KMS-11 (cell line): ENCODE measurements at regions not wholly inside any gene's neighbourhood (a gene's known extent, or its start where the extent isn't known, plus 50 kb on each side); places are given as distances from the start of the nearest gene placed in this dataset.

Experiments
- H2AFZ ChIP-seq: fragments of 200-600 bp; sonication (generic); 2 replicates; pipeline ENCODE4 v1.6.1; 2016; ENCODE audit warnings: antibody characterized with exemption, mixed run types, low read depth
- H3K27ac ChIP-seq: fragments of 200-600 bp; sonication (generic); 2 replicates; pipeline ENCODE4 v1.6.1; 2016; ENCODE audit warnings: mild to moderate bottlenecking, mixed run types
- H3K27me3 ChIP-seq: fragments of 200-600 bp; sonication (generic); 2 replicates; pipeline ENCODE4 v1.6.1; 2017; ENCODE audit warnings: mild to moderate bottlenecking, low read depth, mixed run types, moderate library complexity; ENCODE audit not compliant: insufficient read depth
- H3K36me3 ChIP-seq: fragments of 200-600 bp; sonication (generic); 2 replicates; pipeline ENCODE4 v1.6.1; 2017; ENCODE audit warnings: mild to moderate bottlenecking, mixed run types; ENCODE audit not compliant: insufficient read depth
- H3K4me1 ChIP-seq: fragments of 200-600 bp; sonication (generic); 2 replicates; pipeline ENCODE4 v1.6.1; 2016; ENCODE audit warnings: mild to moderate bottlenecking, low read depth, mixed run types; ENCODE audit not compliant: poor library complexity, severe bottlenecking
- H3K4me2 ChIP-seq: fragments of 200-600 bp; sonication (generic); 2 replicates; pipeline ENCODE4 v1.7.0; 2016; ENCODE audit warnings: mild to moderate bottlenecking, mixed run types
- H3K4me3 ChIP-seq: fragments of 200-600 bp; sonication (generic); IDR thresholded peaks from 2 replicates; pipeline ENCODE4 v1.6.1; 2017; ENCODE audit warnings: low read depth, low read length, mixed read lengths; ENCODE audit not compliant: insufficient read depth
- H3K79me2 ChIP-seq: fragments of 200-600 bp; sonication (generic); 2 replicates; pipeline ENCODE4 v1.6.1; 2016; ENCODE audit warnings: low read depth, mixed run types; ENCODE audit not compliant: insufficient read depth
- H3K9ac ChIP-seq: fragments of 200-600 bp; sonication (generic); 2 replicates; pipeline ENCODE4 v1.6.1; 2016; ENCODE audit warnings: mild to moderate bottlenecking, mixed run types
- H4K20me1 ChIP-seq: fragments of 200-600 bp; sonication (generic); 2 replicates; pipeline ENCODE4 v1.6.1; 2016; ENCODE audit warnings: mild to moderate bottlenecking, mixed run types; ENCODE audit not compliant: insufficient read depth
- CTCF ChIP-seq: fragments of 200-600 bp; sonication (generic); conservative IDR thresholded peaks from 2 replicates; pipeline ENCODE4 v1.6.1; 2017; ENCODE audit warnings: low read depth, mild to moderate bottlenecking, antibody characterized with exemption, low read length, moderate library complexity, mixed read lengths

- no peaks in the 10 kb centered on the region for H3K27me3 ChIP-seq
These were observed 204.0 kb upstream of the NECTIN1 start for GRCh38 chr11:119932828-119933562.

GRCh38 chr11:119928047-119928446 is 199.0 kb upstream of the NECTIN1 start:
- no peaks in the 10 kb centered on the region for H3K4me1 ChIP-seq
- H4K20me1 ChIP-seq = no peaks in the 10 kb centered on the region
- no peak for TF ChIP-seq CTCF
- H2AFZ ChIP-seq = no peak overlapping the region
- no peaks in the 10 kb centered on the region; the same call in 1 of the 2 replicates for H3K27me3 ChIP-seq
- no peak overlapping the region for H3K27ac ChIP-seq
- H3K79me2 ChIP-seq = no peaks in the 10 kb centered on the region
- no peak overlapping the region for H3K9ac ChIP-seq
- no peak overlapping the region for H3K4me2 ChIP-seq
- H3K4me3 ChIP-seq = no peak overlapping the region
- H3K36me3 ChIP-seq = no peaks in the 10 kb centered on the region

More at GRCh38 chr11:119932828-119933562, 204.0 kb upstream of the NECTIN1 start:
- no peak overlapping the region for H3K4me3 ChIP-seq
- H3K9ac ChIP-seq = no peak overlapping the region
- no peaks in the 10 kb centered on the region for H3K36me3 ChIP-seq
- H3K27ac ChIP-seq = no peak overlapping the region
- H3K79me2 ChIP-seq = no peaks in the 10 kb centered on the region
- no peak overlapping the region for H2AFZ ChIP-seq
- H3K4me2 ChIP-seq = no peak overlapping the region
- no peaks in the 10 kb centered on the region for H3K4me1 ChIP-seq
- TF ChIP-seq CTCF = no peak
- no peaks in the 10 kb centered on the region for H4K20me1 ChIP-seq

- no peak overlapping the region for H3K4me2 ChIP-seq
- H3K4me1 ChIP-seq = no peaks in the 10 kb centered on the region
- TF ChIP-seq CTCF = no peak
These were observed 195.0 kb upstream of the NECTIN1 start for GRCh38 chr11:119924017-119924416.

GRCh38 chr11:119921571-119921970 is 192.6 kb upstream of the NECTIN1 start:
- Histone ChIP-seq H3K4me1 (no peaks in the 10 kb centered on the region), H3K9ac (no peak overlapping the region), H3K4me3 (no peak overlapping the region), H3K79me2 (no peaks in the 10 kb centered on the region), H3K36me3 (no peaks in the 10 kb centered on the region), H4K20me1 (no peaks in the 10 kb centered on the region), H3K27me3 (no peaks in the 10 kb centered on the region; the same call in 1 of the 2 replicates), H3K4me2 (no peak overlapping the region), H3K27ac (no peak overlapping the region), H2AFZ (no peak overlapping the region)
- TF ChIP-seq CTCF = no peak

More at GRCh38 chr11:119924017-119924416, 195.0 kb upstream of the NECTIN1 start:
- Histone ChIP-seq H2AFZ (no peak overlapping the region), H4K20me1 (no peaks in the 10 kb centered on the region), H3K79me2 (no peaks in the 10 kb centered on the region), H3K27ac (no peak overlapping the region), H3K27me3 (no peaks in the 10 kb centered on the region; the same call in 1 of the 2 replicates), H3K36me3 (no peaks in the 10 kb centered on the region), H3K4me3 (no peak overlapping the region), H3K9ac (no peak overlapping the region)
